Liver (tissue), 8 donors: ENCODE measurements at regions not wholly inside any gene's neighbourhood (a gene's known extent, or its start where the extent isn't known, plus 50 kb on each side); places are given as distances from the start of the nearest gene placed in this dataset.

Experiments
- DNase-seq: peaks from one replicate; pipeline ENCODE4 v3.0.0-alpha.2; 2017; ENCODE audit warnings: low spot score
- H3K27ac ChIP-seq, 2 donors: one replicate each; pipeline ENCODE4 v1.7.0; 2013; ENCODE audit warnings: inconsistent platforms in 2 of 2, low read length in 2 of 2, control low read depth in 1 of 2, low read depth in 1 of 2, mild to moderate bottlenecking in 1 of 2
- H3K27me3 ChIP-seq, 4 donors: one replicate each; pipeline versions ENCODE4 v1.6.1 to v1.7.0; 2013; ENCODE audit warnings: low read length in 3 of 4, inconsistent platforms in 1 of 4, mild to moderate bottlenecking in 1 of 4, moderate library complexity in 1 of 4; ENCODE audit not compliant: control insufficient read depth in 4 of 4, insufficient read depth in 4 of 4
- H3K36me3 ChIP-seq, 4 donors: one replicate each; pipeline versions ENCODE4 v1.6.1 to v1.7.0; 2013; ENCODE audit warnings: low read length in 3 of 4, mild to moderate bottlenecking in 3 of 4, low read depth in 1 of 4, moderate library complexity in 1 of 4; ENCODE audit not compliant: control insufficient read depth in 4 of 4, insufficient read depth in 3 of 4
- H3K4me1 ChIP-seq, 4 donors: one replicate each; pipeline versions ENCODE4 v1.6.1 to v1.7.0; 2013; ENCODE audit warnings: low read length in 3 of 4, mild to moderate bottlenecking in 3 of 4, moderate library complexity in 1 of 4; ENCODE audit not compliant: control insufficient read depth in 4 of 4, insufficient read depth in 4 of 4
- H3K4me3 ChIP-seq, 3 donors: one replicate each; pipeline versions ENCODE4 v1.6.1 to v1.7.0; 2013; ENCODE audit warnings: low read length in 3 of 3, control low read depth in 1 of 3, low read depth in 1 of 3, mild to moderate bottlenecking in 1 of 3
- H3K9ac ChIP-seq, 2 donors: one replicate each; pipeline ENCODE4 v1.7.0; 2013; ENCODE audit warnings: low read length in 2 of 2, mild to moderate bottlenecking in 2 of 2, moderate library complexity in 2 of 2, control low read depth in 1 of 2, low read depth in 1 of 2
- H3K9me3 ChIP-seq, 4 donors: one replicate each; pipeline versions ENCODE4 v1.6.1 to v1.7.0; 2013; ENCODE audit warnings: low read length in 3 of 4; ENCODE audit not compliant: control insufficient read depth in 4 of 4
- ATF3 ChIP-seq: IDR thresholded peaks from 2 replicates; pipeline ENCODE4 v1.6.1; 2016; ENCODE audit warnings: antibody characterized with exemption
- CTCF ChIP-seq: fragments of 150-350 bp; IDR thresholded peaks from 2 replicates; pipeline ENCODE4 v1.5.1; 2017; ENCODE audit warnings: improper control_type of control experiment, low read depth, low read length; ENCODE audit not compliant: missing input control
- EGR1 ChIP-seq, 2 donors: IDR thresholded peaks; 2 replicates each; pipeline ENCODE4 v1.6.1; 2016 to 2018; ENCODE audit warnings: antibody characterized with exemption in 2 of 2, low read depth in 2 of 2
- FOXA1 ChIP-seq: IDR thresholded peaks from 2 replicates; pipeline ENCODE4 v1.6.1; 2016; ENCODE audit warnings: antibody characterized with exemption
- FOXA2 ChIP-seq: IDR thresholded peaks from 2 replicates; pipeline ENCODE4 v1.6.1; 2016; ENCODE audit warnings: antibody characterized with exemption
- GABPA ChIP-seq, 2 donors: IDR thresholded peaks in 1 of 2; conservative IDR thresholded peaks in 1 of 2; 2 replicates each; pipeline ENCODE4 v1.6.1; 2016; ENCODE audit warnings: antibody characterized with exemption in 2 of 2, mild to moderate bottlenecking in 1 of 2, moderate library complexity in 1 of 2
- HNF4A ChIP-seq, 2 donors: conservative IDR thresholded peaks; 2 replicates each; pipeline ENCODE4 v1.6.1; 2016; ENCODE audit warnings: antibody characterized with exemption in 2 of 2, mild to moderate bottlenecking in 2 of 2
- HNF4G ChIP-seq: IDR thresholded peaks from 2 replicates; pipeline ENCODE4 v1.6.1; 2016; ENCODE audit warnings: antibody characterized with exemption
- JUND ChIP-seq, 2 donors: IDR thresholded peaks; 2 replicates each; pipeline ENCODE4 v1.6.1; 2016; ENCODE audit warnings: antibody characterized with exemption in 2 of 2
- MAX ChIP-seq: IDR thresholded peaks from 2 replicates; pipeline ENCODE4 v1.6.1; 2016; ENCODE audit warnings: antibody characterized with exemption
- NR2F2 ChIP-seq: IDR thresholded peaks from 2 replicates; pipeline ENCODE4 v1.6.1; 2016; ENCODE audit warnings: antibody characterized with exemption
- REST ChIP-seq: IDR thresholded peaks from 2 replicates; pipeline ENCODE4 v1.6.1; 2016; ENCODE audit warnings: antibody characterized with exemption, mild to moderate bottlenecking
- SP1 ChIP-seq: IDR thresholded peaks from 2 replicates; pipeline ENCODE4 v1.6.1; 2018; ENCODE audit warnings: antibody characterized with exemption, mild to moderate bottlenecking
- TAF1 ChIP-seq: conservative IDR thresholded peaks from 2 replicates; pipeline ENCODE4 v1.6.1; 2016; ENCODE audit warnings: antibody characterized with exemption, mild to moderate bottlenecking
- YY1 ChIP-seq: IDR thresholded peaks from 2 replicates; pipeline ENCODE4 v1.6.1; 2016; ENCODE audit warnings: antibody characterized with exemption, mild to moderate bottlenecking
- WGBS: extraction: QIAGEN DNeasy Blood & Tissue Kit; methylation state at CpG from one replicate; pipeline ENCODE4 v1.1.7; 2013; 5-methylcytosine and 5-hydroxymethylcytosine counted together
- donor health status: healthy.
- donor health status: healthy.
- donor health status: healthy.
- donor health status: healthy.
- donor health status: healthy.

- Histone ChIP-seq H3K4me1 (no peaks in the 10 kb centered on the region), H3K27ac (no peak overlapping the region), H3K9ac (no peak overlapping the region), H3K9me3 (peaks cover 0 to 2% (median 0%) of the 10 kb centered on the region in 4 donors), H3K27me3 (no peaks in the 10 kb centered on the region), H3K4me3 (no peak overlapping the region), H3K36me3 (no peaks in the 10 kb centered on the region)
- no peak for DNase-seq
- WGBS: 88% methylated on average over 6 of the region's 6 CpGs
- no peak for TF ChIP-seq ATF3
- TF ChIP-seq YY1: no peak
- no peak for TF ChIP-seq EGR1 (IDR thresholded peaks at IDR 0.05; ENCODE audit: low read depth in 2 of 2)
- no peak for TF ChIP-seq TAF1
- TF ChIP-seq HNF4A (conservative IDR thresholded peaks at IDR 0.05): no peak
- TF ChIP-seq FOXA2: no peak
- no peak for TF ChIP-seq FOXA1
- TF ChIP-seq CTCF: no peak
- no peak for TF ChIP-seq HNF4G
- no peak for TF ChIP-seq GABPA (IDR thresholded peaks at IDR 0.05 in 1 of 2, conservative IDR thresholded peaks at IDR 0.05 in 1 of 2)
- no peak for TF ChIP-seq MAX
These were observed 114.9 kb downstream of the OAT start for GRCh38 chr10:124303662-124304418.

GRCh38 chr10:124302951-124303505, 115.7 kb downstream of the OAT start:
- Histone ChIP-seq H3K36me3 (no peaks in the 10 kb centered on the region), H3K27ac (no peak overlapping the region), H3K4me3 (no peak overlapping the region), H3K27me3 (no peaks in the 10 kb centered on the region), H3K9me3 (peaks cover 0 to 2% (median 0%) of the 10 kb centered on the region in 4 donors), H3K4me1 (no peaks in the 10 kb centered on the region), H3K9ac (no peak overlapping the region)
- DNase-seq: no peak
- 78% methylated on average over 8 of the region's 8 CpGs for WGBS
- TF ChIP-seq NR2F2 (no peak), SP1 (no peak), EGR1 (IDR thresholded peaks at IDR 0.05; ENCODE audit: low read depth in 2 of 2) (no peak), FOXA1 (no peak), JUND (IDR thresholded peaks at IDR 0.05) (no peak), ATF3 (no peak), GABPA (IDR thresholded peaks at IDR 0.05 in 1 of 2, conservative IDR thresholded peaks at IDR 0.05 in 1 of 2) (no peak), REST (no peak), HNF4A (conservative IDR thresholded peaks at IDR 0.05) (no peak)
